Bronchial epithelial cell (primary cell): ENCODE measurements at regions not wholly inside any gene's neighbourhood (a gene's known extent, or its start where the extent isn't known, plus 50 kb on each side); places are given as distances from the start of the nearest gene placed in this dataset.
A peak's percentile ranks its signal among the peaks of the same experiment; 100 is the strongest.

Experiments
- DNase-seq: peaks from one replicate; pipeline ENCODE4 v3.0.0-alpha.2; 2010; ENCODE audit warnings: low read depth
- FAIRE-seq: peaks from 2 replicates; lab custom pipeline; 2011; peaks lifted over from hg19 to GRCh38; lab: Jason Lieb, UNC
- H3K27me3 ChIP-seq: 2 replicates; pipeline ENCODE4 v1.5.1; 2011; ENCODE audit warnings: low read length; ENCODE audit not compliant: control insufficient read depth, insufficient read depth
- H3K36me3 ChIP-seq: 2 replicates; pipeline ENCODE4 v1.5.1; 2011; ENCODE audit warnings: low read length; ENCODE audit not compliant: control insufficient read depth, insufficient read depth
- H3K4me3 ChIP-seq: 2 replicates; pipeline ENCODE4 v1.5.1; 2011; ENCODE audit warnings: mild to moderate bottlenecking, low read depth, low read length, control low read depth
- TF ChIP-seq, protein P1 (sequence below): IDR thresholded peaks from 2 replicates; pipeline ENCODE4 v1.5.1; 2011; ENCODE audit warnings: mild to moderate bottlenecking, moderate library complexity, low read length, control low read depth, inconsistent platforms; ENCODE audit not compliant: insufficient read depth, severe bottlenecking

DNA sequence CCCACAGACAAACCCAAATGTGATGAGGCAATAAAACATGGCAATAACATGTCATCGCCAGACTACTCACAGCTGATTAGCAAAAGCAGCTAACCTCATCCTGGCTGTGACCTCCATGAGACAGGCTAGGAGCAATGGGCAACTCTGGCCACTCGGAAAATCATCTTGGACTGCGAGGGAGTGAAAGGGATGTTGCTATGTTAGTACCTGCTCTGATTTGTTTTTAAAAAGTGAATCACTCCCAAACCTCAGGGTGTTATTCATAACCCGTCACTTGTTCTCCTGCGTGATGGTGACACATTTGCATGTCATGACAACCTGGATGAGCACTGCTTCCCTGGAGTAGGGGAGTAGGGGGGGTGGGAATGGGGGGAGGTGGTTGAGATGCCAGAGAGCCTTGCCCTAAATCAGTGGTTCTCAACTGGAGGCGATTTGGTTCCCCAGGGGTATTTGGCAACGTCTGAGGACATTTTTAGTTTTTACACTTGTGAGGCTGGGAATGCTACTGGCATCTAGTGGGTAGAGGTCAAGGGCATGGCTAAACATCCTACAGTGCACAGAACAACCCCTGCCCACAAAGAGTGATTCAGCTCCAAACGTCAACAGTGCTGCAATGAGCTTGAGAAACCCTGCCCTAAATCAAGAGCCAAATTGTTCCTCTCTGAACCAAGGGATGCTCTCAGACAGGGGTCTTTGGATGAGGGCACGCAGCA, 241.7 kb downstream of the SOX9 start:
- TF ChIP-seq, protein P1, sequence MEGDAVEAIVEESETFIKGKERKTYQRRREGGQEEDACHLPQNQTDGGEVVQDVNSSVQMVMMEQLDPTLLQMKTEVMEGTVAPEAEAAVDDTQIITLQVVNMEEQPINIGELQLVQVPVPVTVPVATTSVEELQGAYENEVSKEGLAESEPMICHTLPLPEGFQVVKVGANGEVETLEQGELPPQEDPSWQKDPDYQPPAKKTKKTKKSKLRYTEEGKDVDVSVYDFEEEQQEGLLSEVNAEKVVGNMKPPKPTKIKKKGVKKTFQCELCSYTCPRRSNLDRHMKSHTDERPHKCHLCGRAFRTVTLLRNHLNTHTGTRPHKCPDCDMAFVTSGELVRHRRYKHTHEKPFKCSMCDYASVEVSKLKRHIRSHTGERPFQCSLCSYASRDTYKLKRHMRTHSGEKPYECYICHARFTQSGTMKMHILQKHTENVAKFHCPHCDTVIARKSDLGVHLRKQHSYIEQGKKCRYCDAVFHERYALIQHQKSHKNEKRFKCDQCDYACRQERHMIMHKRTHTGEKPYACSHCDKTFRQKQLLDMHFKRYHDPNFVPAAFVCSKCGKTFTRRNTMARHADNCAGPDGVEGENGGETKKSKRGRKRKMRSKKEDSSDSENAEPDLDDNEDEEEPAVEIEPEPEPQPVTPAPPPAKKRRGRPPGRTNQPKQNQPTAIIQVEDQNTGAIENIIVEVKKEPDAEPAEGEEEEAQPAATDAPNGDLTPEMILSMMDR = no peak
- FAIRE-seq = peak; percentile 94
- peak; percentile 98 for DNase-seq
- H3K36me3 ChIP-seq = no peaks in the 10 kb centered on the region
- no peaks in the 10 kb centered on the region for H3K27me3 ChIP-seq
- no peak overlapping the region for H3K4me3 ChIP-seq

DNA sequence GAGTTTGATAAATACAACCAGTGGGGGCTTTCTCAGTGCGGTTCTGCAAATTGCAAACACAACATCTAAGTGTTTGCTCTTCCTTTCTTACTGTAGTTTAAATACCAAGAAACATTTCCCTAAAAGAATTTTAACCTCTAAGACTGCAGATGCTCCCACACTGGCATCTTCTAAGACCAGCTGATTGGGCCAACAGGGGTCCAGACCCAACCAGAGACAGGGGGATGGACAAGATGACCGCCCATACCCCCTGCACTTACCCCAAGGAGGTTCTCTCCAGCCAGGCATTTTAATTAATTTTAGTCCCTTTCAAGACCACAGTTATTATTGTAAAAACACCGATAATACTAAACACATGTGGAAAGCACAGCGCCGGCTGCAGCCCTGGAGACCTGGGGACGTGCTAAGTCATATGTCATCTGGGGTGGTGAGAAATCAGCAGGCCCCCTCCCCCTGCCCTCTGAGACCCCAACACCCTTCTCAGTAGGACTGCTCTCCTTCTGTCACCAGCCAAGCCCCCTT, 242.3 kb downstream of the SOX9 start:
- FAIRE-seq = no peak
- no peak overlapping the region for H3K4me3 ChIP-seq
- H3K27me3 ChIP-seq = no peaks in the 10 kb centered on the region
- no peaks in the 10 kb centered on the region for H3K36me3 ChIP-seq
- DNase-seq = no peak
- TF ChIP-seq, protein P1 = no peak

DNA sequence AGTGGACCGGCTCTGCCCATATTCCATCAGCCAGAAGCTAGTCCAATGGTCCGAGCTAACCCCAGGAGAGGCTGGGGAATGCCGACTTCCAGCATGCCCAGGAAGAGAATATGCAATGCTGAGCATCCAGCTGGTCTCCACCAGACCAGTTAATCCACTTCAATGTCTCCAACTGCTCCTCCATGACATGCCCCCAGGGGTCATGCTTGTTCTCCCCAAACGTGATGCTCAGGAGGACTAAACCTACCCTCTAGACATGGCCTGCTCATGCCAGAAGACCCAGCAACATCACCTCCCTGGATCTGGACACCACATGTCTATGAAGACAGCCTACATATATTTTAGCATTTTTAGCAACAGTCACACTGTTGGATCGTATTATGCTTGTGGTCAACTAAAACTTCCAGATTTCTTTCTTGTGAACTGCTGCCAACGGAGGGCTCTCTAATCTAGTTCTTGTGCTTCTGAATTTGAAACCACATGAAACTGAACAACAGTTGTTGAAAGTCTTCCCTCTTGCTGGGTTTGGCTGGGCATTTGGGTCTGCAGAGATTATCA, 245.1 kb downstream of the SOX9 start:
- FAIRE-seq = no peak
- Histone ChIP-seq H3K36me3 (no peaks in the 10 kb centered on the region), H3K27me3 (no peaks in the 10 kb centered on the region), H3K4me3 (no peak overlapping the region)
- DNase-seq = no peak
- TF ChIP-seq, protein P1 = no peak

DNA sequence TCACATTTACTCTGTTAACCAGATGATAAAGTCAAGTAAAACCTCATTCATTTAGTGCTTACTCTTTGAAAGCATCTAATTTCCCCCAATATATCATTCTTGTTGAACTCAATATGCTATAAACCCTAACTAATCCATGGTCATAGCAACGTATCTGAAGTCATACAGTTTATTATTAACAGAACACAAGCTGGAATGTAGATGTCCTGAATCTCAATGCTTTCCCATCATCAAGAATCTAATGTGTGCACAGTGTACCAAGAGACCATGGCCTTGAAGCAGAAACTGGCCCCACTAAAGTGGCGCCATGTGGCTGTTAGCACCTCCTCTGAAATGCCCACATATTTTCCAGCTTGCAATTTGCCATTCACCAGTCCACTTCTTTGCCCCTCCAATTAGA, 245.8 kb downstream of the SOX9 start:
- DNase-seq (no peak), FAIRE-seq (no peak)
- no peak overlapping the region for H3K4me3 ChIP-seq
- TF ChIP-seq, protein P1 = no peak
- no peaks in the 10 kb centered on the region for H3K27me3 ChIP-seq
- H3K36me3 ChIP-seq = no peaks in the 10 kb centered on the region

DNA sequence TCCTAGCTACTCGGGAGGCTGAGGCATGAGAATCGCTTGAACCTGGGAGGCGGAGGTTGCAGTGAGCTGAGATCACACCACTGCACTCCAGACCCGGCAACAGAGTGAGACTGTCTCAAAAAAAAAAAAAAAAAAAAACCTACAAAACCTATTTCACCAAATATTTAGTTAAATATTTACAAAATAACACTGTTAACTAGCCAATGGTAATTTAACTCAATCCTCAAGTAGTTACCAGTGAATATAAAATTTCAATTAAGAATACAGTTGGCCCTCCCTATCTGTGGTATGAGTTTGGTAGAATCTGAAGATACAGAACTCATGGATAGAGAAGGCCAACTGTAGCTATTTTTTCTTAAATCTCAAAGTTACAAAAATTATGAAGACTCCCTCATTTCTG, 247.4 kb downstream of the SOX9 start:
- TF ChIP-seq, protein P1 = no peak
- no peak for FAIRE-seq
- no peak for DNase-seq
- no peaks in the 10 kb centered on the region for H3K36me3 ChIP-seq
- no peak overlapping the region for H3K4me3 ChIP-seq
- no peaks in the 10 kb centered on the region for H3K27me3 ChIP-seq
